ENCODE measurements at regions not wholly inside any gene's neighbourhood (a gene's known extent, or its start where the extent isn't known, plus 50 kb on each side); places are given as distances from the start of the nearest gene placed in this dataset.

DNA sequence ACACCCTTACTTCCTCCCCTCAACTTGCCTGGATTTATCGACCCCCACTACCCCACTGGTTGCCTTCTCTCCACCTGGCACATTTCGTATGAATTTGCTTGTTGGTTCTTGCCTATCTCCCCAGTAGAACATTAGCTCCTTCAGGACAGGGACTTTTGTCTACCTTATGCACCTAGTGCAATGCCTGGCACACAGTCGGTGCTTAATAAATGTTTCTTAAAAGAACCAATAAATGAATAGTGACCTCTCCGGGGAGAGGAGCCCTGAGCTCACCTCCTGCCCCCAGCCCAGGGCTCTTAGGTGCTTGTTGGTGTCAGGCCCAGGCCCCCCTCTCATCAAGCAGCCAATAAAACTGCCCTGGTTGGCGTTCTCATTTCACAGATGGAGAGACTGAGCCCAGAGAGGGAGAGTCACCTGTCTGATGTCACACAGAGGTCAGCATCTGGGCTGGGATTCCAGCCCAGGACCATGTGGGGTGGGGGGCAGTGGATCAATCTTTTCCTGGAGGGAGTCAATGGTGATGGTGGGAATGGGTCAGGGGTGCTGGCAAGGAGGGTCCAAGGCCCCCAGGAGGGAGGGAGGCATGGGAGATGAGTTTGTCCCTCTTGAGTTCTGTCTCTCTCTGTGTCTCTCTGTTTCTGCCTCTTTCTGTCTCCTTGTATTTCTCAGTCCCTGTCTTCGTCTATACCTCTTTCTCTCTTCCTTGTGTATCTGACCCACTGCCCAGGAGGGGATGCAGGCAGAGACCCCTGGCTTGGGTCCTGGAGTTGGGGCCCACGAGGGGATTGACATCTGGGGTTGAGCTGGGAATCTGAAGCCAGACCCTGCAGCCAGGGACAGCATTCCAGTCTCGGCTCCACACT lies 89.6 kb downstream of the CEBPB start:
- H3K27ac ChIP-seq: no peak overlapping the region
- no peak for TF ChIP-seq POLR2A (IDR thresholded peaks at IDR 0.05)
- TF ChIP-seq POLR2AphosphoS5 (IDR thresholded peaks at IDR 0.05): no peak
- TF ChIP-seq CTCF (IDR thresholded peaks at IDR 0.05): no peak
- H3K4me1 ChIP-seq (replicated peaks): no peaks in the 10 kb centered on the region
- no peaks in the 10 kb centered on the region for H3K27me3 ChIP-seq (replicated peaks; ENCODE audit: insufficient read depth)
- intact Hi-C loops (cut with DNase I): loop anchor here (5.0 kb wide), 1 partner anchor 97 kb away; no protein-coding TSS in a partner anchor
- H3K4me3 ChIP-seq: no peak overlapping the region
- no peak for DNase-seq (ENCODE audit: low spot score)
- no peaks in the 10 kb centered on the region for H3K9me3 ChIP-seq
- H3K36me3 ChIP-seq: no peaks in the 10 kb centered on the region
- 74% methylated on average over 8 of the region's 8 CpGs for WGBS

DNA sequence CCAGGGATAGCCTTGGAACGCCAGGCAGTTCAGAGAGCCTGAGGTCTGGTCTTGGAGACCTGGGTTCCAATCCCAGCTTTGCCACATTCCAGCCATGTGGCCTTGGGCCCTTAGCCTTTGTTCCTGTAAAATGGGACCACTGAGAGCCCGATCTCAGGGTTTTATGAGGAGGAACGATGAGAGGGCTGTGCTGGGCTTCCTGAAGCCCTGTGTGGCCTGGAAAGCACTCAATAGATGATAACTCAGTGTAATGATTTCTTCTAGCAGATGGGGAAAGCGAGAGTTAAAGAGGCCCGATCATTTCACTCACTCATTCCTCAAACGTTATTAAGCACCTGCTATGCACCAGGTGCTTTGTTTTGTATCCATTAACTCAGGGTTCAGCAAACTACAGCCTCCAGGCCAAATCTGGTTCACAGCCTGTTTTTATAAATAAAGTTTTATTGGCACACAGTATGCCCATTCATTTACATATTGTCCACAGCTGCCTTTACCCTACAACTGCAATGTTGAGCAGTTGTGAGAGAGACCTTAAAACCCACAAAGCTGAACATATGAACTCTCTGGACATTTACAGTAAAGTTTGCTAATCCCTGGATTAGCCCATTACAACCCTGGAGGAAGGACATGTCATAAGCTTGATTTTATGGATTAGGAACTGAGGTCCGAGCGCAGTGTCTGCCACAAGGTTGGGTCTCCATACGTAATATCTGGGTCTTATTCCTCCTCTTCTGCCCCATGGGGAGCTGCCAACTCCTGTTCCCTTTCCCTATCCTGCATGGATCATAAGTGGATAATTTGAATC lies 90.4 kb downstream of the CEBPB start:
- Histone ChIP-seq H3K4me1 (replicated peaks) (no peaks in the 10 kb centered on the region), H3K36me3 (no peaks in the 10 kb centered on the region), H3K27ac (no peak overlapping the region), H3K27me3 (replicated peaks; ENCODE audit: insufficient read depth) (no peaks in the 10 kb centered on the region), H3K4me3 (no peak overlapping the region), H3K9me3 (no peaks in the 10 kb centered on the region)
- TF ChIP-seq POLR2AphosphoS5 (IDR thresholded peaks at IDR 0.05) (no peak), POLR2A (IDR thresholded peaks at IDR 0.05) (no peak), CTCF (IDR thresholded peaks at IDR 0.05) (no peak)
- DNase-seq (ENCODE audit: low spot score): no peak
- WGBS: 87% methylated on average over 9 of the region's 9 CpGs
- intact Hi-C loops (cut with DNase I): loop anchor here (5.0 kb wide), 1 partner anchor 96 kb away; no protein-coding TSS in a partner anchor

- Histone ChIP-seq H3K36me3 (no peaks in the 10 kb centered on the region), H3K27ac (no peak overlapping the region), H3K4me3 (no peak overlapping the region), H3K9me3 (no peaks in the 10 kb centered on the region), H3K4me1 (replicated peaks) (no peaks in the 10 kb centered on the region), H3K27me3 (replicated peaks; ENCODE audit: insufficient read depth) (no peaks in the 10 kb centered on the region)
- WGBS: 85% methylated on average over 22 of the region's 22 CpGs
- no peak for DNase-seq (ENCODE audit: low spot score)
- TF ChIP-seq POLR2AphosphoS5 (IDR thresholded peaks at IDR 0.05) (no peak), CTCF (IDR thresholded peaks at IDR 0.05) (no peak), POLR2A (IDR thresholded peaks at IDR 0.05) (no peak)
- intact Hi-C loops (cut with DNase I): loop anchor here (5.0 kb wide), 1 partner anchor 95 kb away; no protein-coding TSS in a partner anchor
Observed at GRCh38 chr20:50281831-50282591, 91.4 kb downstream of the CEBPB start.

DNA sequence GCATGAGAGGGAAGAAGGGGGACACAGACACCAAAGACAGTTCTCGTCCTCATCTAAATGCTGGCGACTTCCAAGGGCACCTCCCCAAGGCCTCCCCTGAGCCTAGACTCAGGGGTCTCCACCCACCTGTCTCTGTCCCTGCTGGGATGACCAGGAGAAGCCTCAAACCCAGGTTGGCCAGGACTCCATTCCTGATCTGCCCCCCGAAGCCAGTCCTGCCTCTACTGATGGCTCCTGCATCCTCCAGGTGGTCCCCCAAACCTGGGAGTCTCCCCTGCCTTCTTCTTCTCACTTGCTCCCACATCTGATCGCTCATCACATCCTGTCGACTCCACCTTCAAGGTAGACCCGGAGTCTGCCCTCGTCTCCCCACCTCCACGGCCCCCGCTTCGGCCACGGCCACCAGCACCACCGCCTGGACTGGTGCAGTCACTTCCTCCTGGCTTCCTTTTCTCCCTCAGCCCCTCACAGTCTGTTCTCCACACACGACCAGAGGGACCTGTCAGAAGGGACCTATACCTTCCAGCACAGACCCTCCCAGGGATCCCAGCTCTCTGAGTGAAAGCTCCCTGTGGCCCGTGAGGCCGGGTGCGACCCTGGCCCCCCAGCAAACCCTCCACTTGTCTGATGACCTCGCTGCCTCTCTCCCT lies 92.1 kb downstream of the CEBPB start:
- H3K4me1 ChIP-seq (replicated peaks): no peaks in the 10 kb centered on the region

More for the DNA sequence above, 92.1 kb downstream of the CEBPB start:
- Histone ChIP-seq H3K27me3 (replicated peaks; ENCODE audit: insufficient read depth) (no peaks in the 10 kb centered on the region), H3K36me3 (no peaks in the 10 kb centered on the region), H3K4me3 (no peak overlapping the region), H3K27ac (peak overlapping the region; percentile 71 to 84), H3K9me3 (no peaks in the 10 kb centered on the region)
- WGBS: 84% methylated on average over 17 of the region's 17 CpGs
- intact Hi-C loops (cut with DNase I): loop anchor here (5.0 kb wide), 1 partner anchor 95 kb away; no protein-coding TSS in a partner anchor
- DNase-seq (ENCODE audit: low spot score): no peak
- no peak for TF ChIP-seq CTCF (IDR thresholded peaks at IDR 0.05)
- no peak for TF ChIP-seq POLR2A (IDR thresholded peaks at IDR 0.05)
- no peak for TF ChIP-seq POLR2AphosphoS5 (IDR thresholded peaks at IDR 0.05)
